GM12874 (cell line): ENCODE measurements at regions not wholly inside any gene's neighbourhood (a gene's known extent, or its start where the extent isn't known, plus 50 kb on each side); places are given as distances from the start of the nearest gene placed in this dataset.

ENCODE experiments used
- TF ChIP-seq, protein P1 (sequence below): IDR thresholded peaks from 2 replicates; pipeline ENCODE4 v1.5.1; 2011; ENCODE audit warnings: low read depth, mild to moderate bottlenecking, control low read depth, low read length, moderate library complexity; ENCODE audit not compliant: insufficient read depth

DNA sequence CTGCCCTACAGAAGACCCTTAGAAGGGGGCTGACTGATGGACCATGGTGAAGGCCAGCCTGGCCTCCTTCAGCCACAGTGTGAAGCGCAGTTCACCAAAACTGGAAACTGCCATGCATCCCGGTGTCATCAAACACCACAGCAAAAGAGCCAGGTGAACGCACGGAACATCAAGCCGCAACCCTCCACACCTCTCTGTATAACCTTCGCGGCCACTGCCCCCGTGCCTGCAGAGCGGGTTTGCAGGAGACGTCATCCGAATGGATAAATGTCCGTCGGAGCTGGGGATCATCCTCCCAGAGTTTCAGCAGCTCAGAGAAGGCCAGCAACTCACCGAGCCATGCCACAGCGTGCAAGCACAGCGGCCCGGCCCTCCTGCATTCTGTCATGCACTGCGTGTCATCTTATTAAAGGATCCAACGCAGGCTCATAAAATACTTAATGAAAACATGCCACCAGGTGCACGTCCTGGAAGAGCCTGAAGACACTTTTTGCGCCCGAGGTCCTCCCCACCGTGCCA lies 309.9 kb downstream of the BRD1 start:
- TF ChIP-seq, protein P1, sequence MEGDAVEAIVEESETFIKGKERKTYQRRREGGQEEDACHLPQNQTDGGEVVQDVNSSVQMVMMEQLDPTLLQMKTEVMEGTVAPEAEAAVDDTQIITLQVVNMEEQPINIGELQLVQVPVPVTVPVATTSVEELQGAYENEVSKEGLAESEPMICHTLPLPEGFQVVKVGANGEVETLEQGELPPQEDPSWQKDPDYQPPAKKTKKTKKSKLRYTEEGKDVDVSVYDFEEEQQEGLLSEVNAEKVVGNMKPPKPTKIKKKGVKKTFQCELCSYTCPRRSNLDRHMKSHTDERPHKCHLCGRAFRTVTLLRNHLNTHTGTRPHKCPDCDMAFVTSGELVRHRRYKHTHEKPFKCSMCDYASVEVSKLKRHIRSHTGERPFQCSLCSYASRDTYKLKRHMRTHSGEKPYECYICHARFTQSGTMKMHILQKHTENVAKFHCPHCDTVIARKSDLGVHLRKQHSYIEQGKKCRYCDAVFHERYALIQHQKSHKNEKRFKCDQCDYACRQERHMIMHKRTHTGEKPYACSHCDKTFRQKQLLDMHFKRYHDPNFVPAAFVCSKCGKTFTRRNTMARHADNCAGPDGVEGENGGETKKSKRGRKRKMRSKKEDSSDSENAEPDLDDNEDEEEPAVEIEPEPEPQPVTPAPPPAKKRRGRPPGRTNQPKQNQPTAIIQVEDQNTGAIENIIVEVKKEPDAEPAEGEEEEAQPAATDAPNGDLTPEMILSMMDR: no peak

DNA sequence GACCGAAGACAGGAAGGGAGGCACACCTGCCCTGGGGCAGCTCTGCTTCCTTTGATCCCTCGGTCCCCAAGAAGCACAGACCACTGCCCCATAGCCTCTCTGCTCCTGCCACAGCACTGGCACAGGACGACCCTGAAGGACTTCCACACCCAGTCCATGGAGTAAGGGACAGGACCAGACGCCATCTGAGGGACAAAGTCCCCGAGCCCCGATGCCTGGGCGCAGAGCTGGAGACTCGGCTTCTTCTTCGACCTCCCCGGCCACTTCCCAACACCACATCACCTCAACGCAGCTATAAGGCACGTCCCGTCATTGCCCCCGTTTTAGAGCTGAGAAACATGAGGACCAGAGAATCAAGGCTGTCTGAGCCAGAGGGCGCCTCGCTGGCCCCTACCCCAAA lies 310.5 kb downstream of the BRD1 start:
- TF ChIP-seq, protein P1: no peak

DNA sequence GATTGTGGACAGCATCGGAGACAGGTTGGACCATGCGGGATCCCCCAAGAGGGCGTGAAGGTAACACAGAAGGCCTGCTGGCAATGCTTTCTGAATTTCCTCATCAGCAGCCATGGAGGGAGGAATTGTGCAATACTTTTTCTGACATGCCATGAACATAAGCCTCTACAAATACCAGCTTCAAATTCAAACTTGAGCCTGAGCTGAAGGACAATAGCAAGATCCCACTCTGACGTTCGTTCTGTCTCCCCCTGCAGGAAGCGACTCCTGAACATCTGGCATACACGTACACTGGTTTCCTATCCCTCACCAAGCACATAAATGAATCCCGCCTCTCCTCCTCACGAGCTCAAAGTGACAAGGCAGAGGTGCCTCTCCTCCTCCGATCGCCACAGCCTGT lies 312.2 kb downstream of the BRD1 start:
- TF ChIP-seq, protein P1: no peak

DNA sequence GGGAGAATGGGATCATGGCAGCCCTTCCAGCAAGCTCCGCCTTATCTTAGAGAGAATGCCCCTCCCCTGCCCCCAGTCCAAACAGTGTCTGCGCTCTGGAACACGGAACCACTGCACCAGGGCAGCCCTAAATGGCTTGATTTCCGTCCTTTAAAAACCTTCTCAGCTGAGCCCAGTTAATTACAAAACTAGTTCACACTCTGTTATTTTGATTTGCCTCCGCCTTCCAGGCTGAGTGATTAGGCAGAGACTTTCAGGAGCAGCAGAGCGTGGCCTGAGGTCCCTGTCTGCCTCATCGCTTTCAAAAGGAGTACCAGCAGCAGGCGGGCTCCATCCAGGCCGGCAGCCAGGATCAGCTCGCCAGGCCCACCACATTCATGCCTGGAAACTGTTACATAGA lies 313.0 kb downstream of the BRD1 start:
- TF ChIP-seq, protein P1: no peak

DNA sequence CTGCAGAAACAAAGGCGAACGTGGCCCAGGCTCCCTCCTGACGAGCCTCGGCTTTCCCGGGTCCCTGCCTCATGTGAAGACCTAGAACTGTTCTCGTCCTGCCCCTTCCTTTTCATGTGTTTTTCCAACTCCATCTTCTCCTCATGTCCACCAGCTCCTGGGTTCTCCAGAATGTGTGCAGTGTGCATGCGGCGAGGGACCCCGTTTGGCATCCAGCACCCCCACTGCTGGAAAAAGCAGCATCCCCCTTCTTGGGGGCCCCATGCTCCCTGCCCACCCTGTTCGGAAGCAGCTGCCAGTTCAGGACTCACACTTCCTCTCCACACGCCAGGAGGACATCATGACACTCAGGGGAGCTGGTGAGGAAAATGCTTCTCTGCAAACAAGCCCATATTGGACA lies 313.5 kb downstream of the BRD1 start:
- TF ChIP-seq, protein P1: no peak

DNA sequence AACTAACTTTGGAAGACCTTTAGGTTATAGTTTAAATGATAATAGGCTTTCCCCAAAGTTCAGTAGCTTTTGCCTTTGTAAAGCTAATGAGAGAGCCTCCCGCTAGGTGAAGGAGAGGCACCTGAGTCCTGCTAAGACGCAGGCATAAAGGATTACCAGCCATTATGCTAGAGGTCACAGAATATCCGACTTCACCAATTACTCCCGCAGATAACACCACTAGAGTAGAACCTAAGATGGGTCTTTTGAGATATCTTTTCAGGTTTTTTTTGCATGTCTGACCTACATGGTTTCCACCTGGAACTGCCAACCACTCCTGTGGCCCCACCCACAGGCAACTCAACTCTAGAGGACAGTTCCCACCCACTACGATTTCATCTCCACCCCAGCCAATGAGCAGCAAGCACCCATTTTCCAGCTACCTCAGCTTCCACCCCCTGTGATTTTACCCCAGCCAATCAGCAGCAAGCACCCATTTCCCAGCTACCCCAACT lies 314.3 kb downstream of the BRD1 start:
- TF ChIP-seq, protein P1: no peak

DNA sequence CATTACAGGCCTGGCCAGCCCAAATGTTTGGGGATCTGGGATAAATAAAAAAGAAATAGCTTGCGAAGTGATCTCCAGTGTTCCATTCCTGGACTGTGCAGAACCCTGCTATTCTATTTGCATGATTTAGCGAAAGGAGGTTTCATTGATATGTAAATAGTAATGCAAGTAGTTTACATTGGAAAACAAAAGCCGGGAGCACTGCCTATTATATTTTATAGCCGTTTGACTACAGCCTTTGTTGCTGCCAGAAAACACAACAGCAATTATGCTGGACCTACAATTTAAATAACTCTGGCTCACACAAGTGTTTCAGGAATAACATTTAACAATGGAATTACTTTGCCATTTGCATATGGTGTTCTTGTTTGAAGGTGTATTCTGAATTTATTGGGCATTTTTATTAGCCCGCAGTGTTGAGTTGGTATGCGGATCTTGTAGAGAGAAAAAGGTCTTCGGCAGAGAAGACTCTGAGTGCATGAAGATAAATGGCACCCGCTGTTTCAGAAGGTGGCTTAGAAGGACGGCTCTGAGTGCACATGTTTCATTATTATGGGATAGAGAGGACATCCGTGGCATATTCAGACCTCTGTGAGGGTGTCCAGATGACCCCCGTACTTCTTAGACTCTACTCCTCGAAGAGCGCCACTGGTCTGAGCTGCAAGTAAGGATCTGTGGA lies 315.0 kb downstream of the BRD1 start:
- TF ChIP-seq, protein P1: no peak

DNA sequence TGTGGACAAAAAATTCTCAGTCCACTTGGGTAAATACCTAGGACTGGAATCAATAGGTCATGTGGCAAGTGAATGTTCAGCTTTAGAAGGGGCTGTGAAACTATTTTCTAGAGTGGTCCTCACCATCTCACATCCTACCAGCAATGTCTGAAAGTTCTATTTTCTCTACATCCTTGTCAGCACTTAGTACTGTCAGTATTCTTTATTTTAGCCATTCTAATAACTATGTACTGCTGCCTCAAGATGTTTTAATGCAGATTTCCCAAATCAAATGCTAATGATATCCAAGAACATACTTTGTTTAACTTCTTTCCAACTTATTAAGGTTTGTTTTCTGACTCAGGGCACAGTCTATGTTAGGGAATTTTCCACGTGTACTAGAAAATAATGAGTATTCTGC lies 317.0 kb downstream of the BRD1 start:
- TF ChIP-seq, protein P1: no peak
